H1 (cell line): ENCODE measurements at regions not wholly inside any gene's neighbourhood (a gene's known extent, or its start where the extent isn't known, plus 50 kb on each side); places are given as distances from the start of the nearest gene placed in this dataset.

ENCODE experiments used
- CTCF ChIA-PET: fragments of 300-600 bp; sonication (Branson Sonifier 250); formaldehyde crosslinking; loops from one replicate; lab custom pipeline; 2021; ENCODE audit not compliant: partially characterized antibody; lab: Charles Lee
- POLR2A ChIA-PET: fragments of 300-600 bp; sonication (Branson Sonifier 250); formaldehyde crosslinking; loops from one replicate; lab custom pipeline; 2021; ENCODE audit warnings: inconsistent platforms; ENCODE audit not compliant: partially characterized antibody; lab: Charles Lee
- DNase-seq, 2 experiments: peaks; one replicate each; pipeline versions ENCODE4 v3.0.0 to v3.0.0-alpha.2; 2010 to 2022; ENCODE audit warnings: low spot score in 2 of 2, low read depth in 1 of 2, mixed read lengths in 1 of 2
- FAIRE-seq: peaks from 2 replicates; lab custom pipeline; 2011; peaks lifted over from hg19 to GRCh38; lab: Jason Lieb, UNC
- H2AFZ ChIP-seq: 2 replicates; pipeline ENCODE4 v1.8.1; 2012; ENCODE audit warnings: low read length, inconsistent platforms
- H2AK5ac ChIP-seq: 2 replicates; pipeline ENCODE4 v1.6.1; 2013; ENCODE audit warnings: low read depth, low read length
- H2BK120ac ChIP-seq: replicated peaks from 2 replicates; pipeline ENCODE3; 2013; ENCODE audit warnings: low read depth, low read length, inconsistent platforms
- H2BK12ac ChIP-seq: 2 replicates; pipeline ENCODE4 v1.6.1; 2013; ENCODE audit warnings: low read depth, low read length
- H2BK15ac ChIP-seq: 2 replicates; pipeline ENCODE4 v1.6.1; 2013; ENCODE audit warnings: low read length
- H2BK20ac ChIP-seq: 2 replicates; pipeline ENCODE4 v1.6.1; 2013; ENCODE audit warnings: low read length
- H2BK5ac ChIP-seq: 2 replicates; pipeline ENCODE4 v1.6.1; 2013; ENCODE audit warnings: low read depth, low read length
- H3K14ac ChIP-seq: 2 replicates; pipeline ENCODE4 v1.6.1; 2013; ENCODE audit warnings: inconsistent platforms; ENCODE audit not compliant: insufficient read length
- H3K18ac ChIP-seq: 2 replicates; pipeline ENCODE4 v1.6.1; 2013; ENCODE audit warnings: low read length; ENCODE audit errors: extremely low read depth
- H3K23ac ChIP-seq: 2 replicates; pipeline ENCODE4 v1.6.1; 2013; ENCODE audit warnings: inconsistent platforms; ENCODE audit not compliant: insufficient read length
- H3K23me2 ChIP-seq: 2 replicates; pipeline ENCODE4 v1.6.1; 2013; ENCODE audit warnings: low read depth, low read length
- H3K27ac ChIP-seq: 2 replicates; pipeline ENCODE4 v1.6.1; 2011; ENCODE audit warnings: low read depth, low read length, inconsistent platforms
- H3K27me3 ChIP-seq, 4 experiments: replicated peaks in 1 of 4; 1 replicate in 1 of 4; 2 replicates in 3 of 4; pipeline versions ENCODE4 v1.6.1 to v1.8.1; 2011 to 2013; ENCODE audit warnings: low read length in 3 of 4, mild to moderate bottlenecking in 3 of 4, inconsistent platforms in 2 of 4, mixed read lengths in 2 of 4, moderate library complexity in 1 of 4; ENCODE audit not compliant: control insufficient read depth in 3 of 4, insufficient read depth in 3 of 4; ENCODE audit errors: extremely low read depth in 1 of 4
- H3K36me3 ChIP-seq, 4 experiments: 2 replicates each; pipeline versions ENCODE4 v1.6.1 to v1.8.1; 2011 to 2013; ENCODE audit warnings: mild to moderate bottlenecking in 4 of 4, low read length in 3 of 4, moderate library complexity in 2 of 4, control low read depth in 1 of 4, inconsistent platforms in 1 of 4; ENCODE audit not compliant: insufficient read depth in 4 of 4, control insufficient read depth in 2 of 4
- H3K4ac ChIP-seq: replicated peaks from 2 replicates; pipeline ENCODE3; 2013; ENCODE audit warnings: low read length, low read depth, mixed read lengths, inconsistent platforms; ENCODE audit not compliant: insufficient read length
- H3K4me1 ChIP-seq, 4 experiments: replicated peaks in 1 of 4; 1 replicate in 1 of 4; 2 replicates in 3 of 4; pipeline versions ENCODE4 v1.6.1 to v1.8.1; 2011 to 2013; ENCODE audit warnings: low read length in 3 of 4, inconsistent platforms in 2 of 4, mixed read lengths in 1 of 4; ENCODE audit not compliant: insufficient read depth in 4 of 4, control insufficient read depth in 3 of 4
- H3K4me2 ChIP-seq, 2 experiments: 2 replicates each; pipeline versions ENCODE4 v1.6.1 to v1.8.1; 2011 to 2013; ENCODE audit warnings: low read depth in 2 of 2, low read length in 2 of 2, control low read depth in 1 of 2, inconsistent platforms in 1 of 2, mild to moderate bottlenecking in 1 of 2; ENCODE audit not compliant: insufficient read depth in 1 of 2
- H3K4me3 ChIP-seq, 4 experiments: fragments of 200-600, 300-600 bp in 1 of 4; sonication (generic), shearing (Covaris generic), sonication (Bioruptor Twin) in 1 of 4; 2 replicates each; pipeline versions ENCODE4 v1.5.1 to v1.8.1; 2011 to 2016; ENCODE audit warnings: low read length in 4 of 4, low read depth in 3 of 4, control low read depth in 2 of 4, inconsistent platforms in 2 of 4, mild to moderate bottlenecking in 2 of 4, mixed read lengths in 1 of 4, moderate library complexity in 1 of 4; ENCODE audit not compliant: insufficient read depth in 2 of 4; ENCODE audit errors: extremely low read depth in 1 of 4
- H3K56ac ChIP-seq: replicated peaks from 2 replicates; pipeline ENCODE3; 2013; ENCODE audit warnings: low read depth, mild to moderate bottlenecking, mixed read lengths, low read length, inconsistent platforms; ENCODE audit not compliant: insufficient read length
- H3K79me1 ChIP-seq: 2 replicates; pipeline ENCODE4 v1.6.1; 2013; ENCODE audit warnings: low read depth, low read length, control low read depth
- H3K79me2 ChIP-seq, 2 experiments: 2 replicates each; pipeline versions ENCODE4 v1.6.1 to v1.8.1; 2012 to 2013; ENCODE audit warnings: low read length in 2 of 2, mild to moderate bottlenecking in 2 of 2, inconsistent platforms in 1 of 2; ENCODE audit not compliant: insufficient read depth in 2 of 2, control insufficient read depth in 1 of 2
- H3K9ac ChIP-seq, 4 experiments: replicated peaks in 1 of 4; 1 replicate in 1 of 4; 2 replicates in 3 of 4; pipeline versions ENCODE4 v1.6.1 to v1.8.1; 2011 to 2013; ENCODE audit warnings: low read depth in 3 of 4, low read length in 3 of 4, control low read depth in 2 of 4, mild to moderate bottlenecking in 2 of 4, moderate library complexity in 2 of 4, inconsistent platforms in 1 of 4; ENCODE audit errors: extremely low read depth in 1 of 4
- H3K9me3 ChIP-seq, 2 experiments: 2 replicates each; pipeline versions ENCODE4 v1.6.1 to v1.8.1; 2012 to 2013; ENCODE audit warnings: mild to moderate bottlenecking in 2 of 2, moderate library complexity in 2 of 2, control low read depth in 1 of 2, inconsistent platforms in 1 of 2, low read depth in 1 of 2, low read length in 1 of 2, mixed read lengths in 1 of 2; ENCODE audit not compliant: insufficient read depth in 2 of 2
- H4K20me1 ChIP-seq, 2 experiments: replicated peaks in 1 of 2; 2 replicates each; pipeline versions ENCODE3 to v1.8.1; 2011 to 2013; ENCODE audit warnings: inconsistent platforms in 2 of 2, low read length in 2 of 2, mild to moderate bottlenecking in 1 of 2; ENCODE audit not compliant: insufficient read depth in 2 of 2, control insufficient read depth in 1 of 2
- H4K5ac ChIP-seq: 2 replicates; pipeline ENCODE4 v1.6.1; 2013; ENCODE audit warnings: low read length, low read depth, mixed read lengths, inconsistent platforms; ENCODE audit not compliant: insufficient read length
- H4K8ac ChIP-seq: 2 replicates; pipeline ENCODE4 v1.8.0; 2013; ENCODE audit warnings: mild to moderate bottlenecking, moderate library complexity, low read length, inconsistent platforms; ENCODE audit not compliant: insufficient read depth; ENCODE audit errors: extremely low read depth
- H4K91ac ChIP-seq: replicated peaks from 2 replicates; pipeline ENCODE3; 2013; ENCODE audit warnings: low read length, mixed read lengths, inconsistent platforms; ENCODE audit not compliant: insufficient read length
- KDM4A ChIP-seq: IDR thresholded peaks from one replicate; pipeline ENCODE4 v1.7.1; 2012; ENCODE audit warnings: low read depth, mild to moderate bottlenecking, moderate library complexity, low read length, inconsistent platforms; ENCODE audit not compliant: severe bottlenecking
- TBP ChIP-seq: IDR thresholded peaks from 2 replicates; pipeline ENCODE4 v1.6.1; 2011; ENCODE audit warnings: low read depth, low read length, improper control_type of control experiment
- WGBS, 2 experiments: shearing (Covaris generic) in 1 of 2; methylation state at CpG; one replicate each; pipeline versions ENCODE4 v1.1.6 to v1.1.7; 2013 to 2015; ENCODE audit warnings: low lambda C conversion rate in 2 of 2, mixed read lengths in 2 of 2, inconsistent platforms in 1 of 2, low coverage in 1 of 2, missing lambda C conversion rate in 1 of 2; ENCODE audit not compliant: insufficient replicate concordance in 2 of 2, insufficient coverage in 1 of 2, insufficient read length in 1 of 2; ENCODE audit errors: extremely low coverage in 1 of 2, missing lambda C conversion rate in 1 of 2; 5-methylcytosine and 5-hydroxymethylcytosine counted together

DNA sequence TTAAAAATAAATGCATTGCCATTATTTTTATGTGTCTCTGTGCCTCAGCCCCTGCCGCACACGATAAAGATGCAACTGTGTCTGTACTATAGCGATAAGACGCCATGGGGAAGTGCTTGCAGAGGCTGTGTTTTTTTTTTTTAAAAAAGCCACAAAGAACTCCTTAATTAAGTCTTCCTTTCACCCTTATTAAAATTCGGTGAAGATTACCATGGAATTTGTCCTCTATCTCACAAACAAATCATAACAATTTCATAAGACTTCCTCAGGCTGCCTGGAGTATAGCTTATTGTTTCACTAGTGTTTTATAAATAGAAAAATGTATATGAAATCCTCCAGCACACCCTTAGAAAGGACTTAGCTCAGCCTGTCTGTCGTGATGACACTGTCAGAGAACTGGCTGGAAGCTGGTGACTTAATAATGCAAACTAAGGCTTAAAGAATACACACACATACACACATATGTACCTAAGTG lies 374.8 kb upstream of the SLCO3A1 start:
- no peak for FAIRE-seq
- Histone ChIP-seq H2BK5ac (no peak overlapping the region), H2AK5ac (no peak overlapping the region), H3K4ac (no peak overlapping the region), H3K18ac (no peak overlapping the region), H4K91ac (no peak overlapping the region), H3K23ac (no peak overlapping the region), H3K79me1 (no peaks in the 10 kb centered on the region), H3K9me3 (no peaks in the 10 kb centered on the region), H2BK20ac (no peak overlapping the region), H2BK15ac (no peak overlapping the region), H4K20me1 (no peaks in the 10 kb centered on the region), H3K4me2 (no peak overlapping the region), H3K14ac (no peak overlapping the region), H3K23me2 (no peaks in the 10 kb centered on the region), H2BK120ac (no peak overlapping the region), H2BK12ac (no peak overlapping the region), H3K9ac (no peak overlapping the region), H4K5ac (no peak overlapping the region), H3K56ac (no peak overlapping the region), H3K79me2 (no peaks in the 10 kb centered on the region), H3K4me3 (no peak overlapping the region), H3K4me1 (no peaks in the 10 kb centered on the region), H3K27ac (no peak overlapping the region), H3K27me3 (no peaks in the 10 kb centered on the region), H4K8ac (no peak overlapping the region), H3K36me3 (no peaks in the 10 kb centered on the region), H2AFZ (no peak overlapping the region)
- TF ChIP-seq KDM4A (no peak), TBP (no peak)
- WGBS, 2 experiments, result 81% methylated on average over 6 of the region's 6 CpGs; no CpG with 5 or more reads in 1 of the 2 experiments
- ChIA-PET POLR2A (no interaction called here), CTCF (interaction anchor here (0.7 kb wide), 2 partner anchors 10 to 961 kb away, joined by 3 read pairs; no protein-coding TSS in a partner anchor)
- no peak for DNase-seq
